AG09309 (cell line): ENCODE measurements at regions not wholly inside any gene's neighbourhood (a gene's known extent, or its start where the extent isn't known, plus 50 kb on each side); places are given as distances from the start of the nearest gene placed in this dataset.
A peak's percentile ranks its signal among the peaks of the same experiment; 100 is the strongest.
"Not testable (repeated sequence)": the region's sequence is repeated elsewhere in the genome, so short reads cannot be mapped to it uniquely, and the experiment has no call there.

Source experiments
- DNase-seq: peaks from one replicate; pipeline ENCODE4 v3.0.0-alpha.2; 2010; ENCODE audit warnings: low read depth
- H3K4me3 ChIP-seq: 2 replicates; pipeline ENCODE4 v1.5.1; 2011; ENCODE audit warnings: mild to moderate bottlenecking, low read depth, low read length, moderate library complexity; ENCODE audit not compliant: control insufficient read depth
- TF ChIP-seq, protein P1 (sequence below): IDR thresholded peaks from 2 replicates; pipeline ENCODE4 v1.5.1; 2011; ENCODE audit warnings: mild to moderate bottlenecking, low read depth, low read length, inconsistent platforms; ENCODE audit not compliant: insufficient read depth, control insufficient read depth; ENCODE audit errors: missing control alignments

DNA sequence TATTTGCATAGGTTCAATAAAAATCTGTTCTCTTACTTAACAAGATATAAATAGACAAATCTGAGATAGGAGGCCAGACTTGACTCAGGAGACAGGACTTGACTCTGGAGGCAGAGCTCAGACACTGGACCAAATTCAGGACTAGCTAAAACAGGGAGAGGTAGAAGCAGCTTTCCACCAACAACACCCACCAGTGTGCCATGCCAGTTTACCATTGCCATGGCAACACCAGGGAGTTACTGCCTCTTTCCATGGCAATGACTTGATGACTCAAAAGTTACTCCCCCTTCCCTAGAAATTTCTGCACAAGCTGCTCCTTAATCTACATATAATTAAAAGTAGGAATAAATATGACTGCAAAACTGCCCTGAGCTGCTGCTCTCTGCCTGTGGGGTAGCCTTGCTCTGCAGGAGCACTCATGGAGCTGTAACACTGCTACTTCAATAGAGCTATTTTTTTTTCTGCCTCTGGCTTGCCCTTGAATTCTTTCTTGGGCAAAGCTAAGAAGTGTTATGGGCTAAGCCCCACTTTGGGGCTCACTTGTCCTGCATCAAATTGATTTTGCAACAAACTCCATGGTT lies 473.0 kb downstream of the PLK2 start:
- DNase-seq: peak; percentile 33
- TF ChIP-seq, protein P1, sequence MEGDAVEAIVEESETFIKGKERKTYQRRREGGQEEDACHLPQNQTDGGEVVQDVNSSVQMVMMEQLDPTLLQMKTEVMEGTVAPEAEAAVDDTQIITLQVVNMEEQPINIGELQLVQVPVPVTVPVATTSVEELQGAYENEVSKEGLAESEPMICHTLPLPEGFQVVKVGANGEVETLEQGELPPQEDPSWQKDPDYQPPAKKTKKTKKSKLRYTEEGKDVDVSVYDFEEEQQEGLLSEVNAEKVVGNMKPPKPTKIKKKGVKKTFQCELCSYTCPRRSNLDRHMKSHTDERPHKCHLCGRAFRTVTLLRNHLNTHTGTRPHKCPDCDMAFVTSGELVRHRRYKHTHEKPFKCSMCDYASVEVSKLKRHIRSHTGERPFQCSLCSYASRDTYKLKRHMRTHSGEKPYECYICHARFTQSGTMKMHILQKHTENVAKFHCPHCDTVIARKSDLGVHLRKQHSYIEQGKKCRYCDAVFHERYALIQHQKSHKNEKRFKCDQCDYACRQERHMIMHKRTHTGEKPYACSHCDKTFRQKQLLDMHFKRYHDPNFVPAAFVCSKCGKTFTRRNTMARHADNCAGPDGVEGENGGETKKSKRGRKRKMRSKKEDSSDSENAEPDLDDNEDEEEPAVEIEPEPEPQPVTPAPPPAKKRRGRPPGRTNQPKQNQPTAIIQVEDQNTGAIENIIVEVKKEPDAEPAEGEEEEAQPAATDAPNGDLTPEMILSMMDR: no peak
- H3K4me3 ChIP-seq: no peak overlapping the region

DNA sequence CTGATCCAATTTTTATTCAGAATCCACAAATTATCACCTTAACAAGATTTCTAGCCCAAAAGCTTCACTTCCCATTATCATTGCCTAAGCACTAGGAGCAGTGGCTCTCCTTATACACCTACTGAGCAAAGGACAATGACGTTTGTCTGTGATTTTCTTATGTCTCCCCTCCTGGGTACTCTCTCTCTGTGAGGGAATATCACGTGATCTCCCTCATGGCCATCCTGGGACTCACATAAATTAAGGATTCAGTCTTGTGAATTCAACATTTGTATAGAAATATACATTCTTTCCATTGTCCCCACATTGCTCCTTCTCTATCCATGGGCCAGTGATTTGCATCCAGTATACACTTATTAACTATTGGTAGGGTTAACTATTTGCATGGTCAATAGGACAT lies 476.5 kb downstream of the PLK2 start:
- TF ChIP-seq, protein P1: no peak
- H3K4me3 ChIP-seq: no peak overlapping the region
- DNase-seq: no peak

DNA sequence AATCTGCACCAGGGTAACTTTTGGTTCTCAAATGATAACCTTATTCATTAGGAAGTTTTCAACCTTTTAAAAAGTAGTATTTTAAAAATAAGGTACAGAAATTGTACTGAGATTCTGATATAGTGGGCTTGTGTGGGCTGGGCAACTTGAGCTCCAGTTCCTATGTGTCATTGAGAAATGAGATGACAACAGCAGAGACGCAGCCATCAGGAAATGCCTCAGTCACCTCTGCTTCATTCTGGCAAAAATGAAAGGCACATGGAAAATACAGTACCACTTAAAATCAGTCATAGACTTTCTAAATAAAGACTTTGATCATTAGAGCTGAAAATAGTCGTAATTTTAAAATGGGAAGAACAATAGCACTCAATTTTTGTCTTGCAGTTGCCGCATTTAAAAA lies 480.2 kb downstream of the PLK2 start:
- no peak overlapping the region for H3K4me3 ChIP-seq
- no peak for DNase-seq
- TF ChIP-seq, protein P1: no peak

DNA sequence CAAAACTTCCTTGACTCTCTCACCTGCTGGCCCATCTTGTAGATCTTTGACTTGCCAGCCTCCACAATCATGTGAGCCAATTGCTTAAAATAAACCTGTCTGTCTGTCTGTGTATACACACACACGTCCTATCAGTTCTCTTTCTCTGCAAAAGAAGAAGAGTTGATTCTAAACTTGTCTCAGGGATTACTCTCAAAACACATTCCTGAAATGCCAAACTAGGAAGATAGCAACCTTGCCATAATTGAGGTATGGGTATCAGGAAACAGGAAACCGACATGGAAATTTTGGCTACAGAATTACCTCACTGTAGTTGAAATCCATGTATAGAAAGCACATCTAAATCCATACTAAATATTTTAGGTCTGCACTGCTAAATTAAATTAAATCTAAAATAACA lies 483.4 kb downstream of the PLK2 start:
- no peak overlapping the region for H3K4me3 ChIP-seq
- TF ChIP-seq, protein P1: no peak
- no peak for DNase-seq

DNA sequence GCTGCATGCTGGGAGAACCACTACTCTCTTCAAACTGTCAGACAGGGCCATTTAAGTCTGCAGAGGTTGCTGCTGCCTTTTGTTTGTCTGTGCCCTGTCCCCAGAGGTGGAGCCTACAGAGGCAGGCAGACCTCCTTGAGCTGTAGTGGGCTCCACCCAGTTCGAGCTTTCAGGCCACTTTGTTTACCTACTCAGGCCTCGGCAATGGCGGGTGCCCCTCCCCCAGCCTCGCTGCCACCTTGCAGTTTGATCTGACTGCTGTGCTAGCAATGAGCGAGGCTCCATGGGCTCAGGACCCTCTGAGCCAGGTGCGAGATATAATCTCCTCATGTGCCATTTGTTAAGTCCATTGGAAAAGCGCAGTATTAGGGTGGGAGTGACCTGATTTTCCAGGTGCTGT lies 487.8 kb downstream of the PLK2 start:
- DNase-seq, H3K4me3 ChIP-seq: not testable (repeated sequence)

DNA sequence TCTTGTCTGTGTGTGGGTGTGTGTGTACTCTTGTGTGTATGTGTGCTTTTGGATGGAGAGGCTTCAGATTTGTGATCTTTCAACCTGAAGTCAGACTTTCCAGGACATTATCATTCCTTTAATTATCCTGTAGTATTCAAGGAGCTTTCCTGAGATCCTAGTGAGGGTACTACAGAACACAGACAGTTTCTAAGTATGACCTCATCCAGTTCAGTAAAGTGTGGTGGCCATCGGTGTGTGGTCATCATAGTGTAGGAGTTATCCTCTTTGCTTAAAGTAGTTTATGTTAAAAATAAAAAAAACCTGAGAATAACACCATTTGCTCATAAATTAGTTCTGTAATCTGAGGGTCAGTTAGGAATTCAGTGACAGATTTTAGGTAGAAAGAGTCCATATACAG lies 478.0 kb upstream of the ACTBL2 start:
- TF ChIP-seq, protein P1: no peak
- no peak overlapping the region for H3K4me3 ChIP-seq
- DNase-seq: no peak

DNA sequence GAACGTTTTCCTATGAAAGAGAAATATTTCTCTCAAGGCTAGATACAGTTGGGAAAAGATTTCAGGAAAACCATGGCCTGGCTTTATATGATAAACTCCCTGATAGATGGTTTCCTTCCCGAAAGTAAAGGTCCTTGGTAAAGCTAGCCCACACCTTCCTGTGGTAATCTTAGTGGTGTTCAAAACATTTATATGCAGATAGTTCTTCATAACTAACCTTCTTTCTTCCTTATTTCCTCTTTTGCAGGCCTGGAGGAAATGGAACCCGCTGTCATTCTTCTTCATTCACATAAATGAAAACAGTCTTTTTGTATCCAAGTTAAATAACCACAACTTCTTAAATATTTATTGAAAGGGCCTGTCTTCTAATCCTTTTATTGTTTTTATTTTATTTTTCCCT lies 474.0 kb upstream of the ACTBL2 start:
- H3K4me3 ChIP-seq: no peak overlapping the region
- DNase-seq: no peak

More for the DNA sequence above, 474.0 kb upstream of the ACTBL2 start:
- TF ChIP-seq, protein P1: no peak
